ENCODE measurements at regions not wholly inside any gene's neighbourhood (a gene's known extent, or its start where the extent isn't known, plus 50 kb on each side); places are given as distances from the start of the nearest gene placed in this dataset.
"Not testable (repeated sequence)": the region's sequence is repeated elsewhere in the genome, so short reads cannot be mapped to it uniquely, and the experiment has no call there.

DNA sequence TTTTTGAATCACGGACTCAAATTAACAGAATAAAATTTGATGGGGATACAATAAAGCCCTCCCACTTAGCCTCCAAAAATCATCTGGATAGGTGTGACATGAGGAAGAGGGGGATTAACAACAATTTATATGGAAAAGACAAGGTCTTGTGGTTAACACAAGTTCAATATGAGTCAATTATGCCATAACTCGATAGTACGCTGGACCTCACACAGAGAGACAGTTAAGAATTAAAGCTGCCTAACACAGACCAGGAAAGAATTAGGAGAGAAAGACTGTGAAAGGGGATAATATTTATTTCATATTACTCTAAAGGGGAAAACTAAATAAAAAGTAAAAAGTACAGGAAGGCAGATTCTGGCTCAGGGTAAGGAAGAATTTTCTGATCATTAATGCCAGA is 243.7 kb upstream of the LYPLAL1 start:
- H3K4me1 ChIP-seq: no peaks in the 10 kb centered on the region
- H3K36me3 ChIP-seq: no peaks in the 10 kb centered on the region

DNA sequence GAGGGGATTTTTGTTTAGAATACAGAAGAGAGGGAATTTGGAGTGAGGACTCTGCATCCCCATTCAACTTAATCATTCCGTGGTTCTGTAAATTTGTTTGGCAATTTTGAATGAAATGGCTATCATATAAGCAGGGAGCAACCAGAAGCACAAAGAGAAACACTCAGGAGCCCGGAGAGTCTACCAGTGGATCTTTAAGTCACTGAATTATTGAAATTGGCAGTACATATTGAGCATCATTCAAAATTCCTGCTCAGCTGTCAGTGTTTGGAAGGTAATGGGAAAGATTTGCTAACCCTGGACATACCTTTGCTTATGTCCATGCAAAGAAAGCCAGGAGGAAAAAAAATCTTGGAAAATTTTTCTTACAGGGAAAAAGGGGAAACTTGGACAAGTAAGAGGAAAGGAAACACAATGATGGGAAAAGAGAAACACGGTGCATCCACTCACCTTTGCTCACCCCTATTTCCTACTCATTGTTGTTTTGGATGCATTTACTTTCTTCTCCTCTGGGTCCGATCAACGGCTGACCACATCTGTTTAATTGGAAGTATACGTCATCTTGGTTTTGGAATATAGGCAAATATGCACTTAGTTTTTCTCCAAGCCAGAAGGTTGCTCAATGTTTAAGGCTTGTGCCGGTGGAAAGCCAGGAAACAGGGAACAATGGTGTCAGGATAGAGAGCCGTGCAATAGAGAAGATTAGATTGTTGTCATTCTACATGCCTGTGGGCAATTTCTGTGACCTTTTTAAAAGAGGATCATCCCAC is 243.0 kb upstream of the LYPLAL1 start:
- intact Hi-C loops (cut with micrococcal nuclease): no loop called here
- Histone ChIP-seq H3K4me3 (no peak overlapping the region), H3K36me3 (no peaks in the 10 kb centered on the region), H3K27me3 (ENCODE audit: low read depth) (no peaks in the 10 kb centered on the region), H3K9me3 (replicated peaks) (peaks cover 10% of the 10 kb centered on the region), H3K4me1 (no peaks in the 10 kb centered on the region), H3K27ac (replicated peaks) (no peak overlapping the region)
- DNase-seq: no peak
- TF ChIP-seq, protein P1, sequence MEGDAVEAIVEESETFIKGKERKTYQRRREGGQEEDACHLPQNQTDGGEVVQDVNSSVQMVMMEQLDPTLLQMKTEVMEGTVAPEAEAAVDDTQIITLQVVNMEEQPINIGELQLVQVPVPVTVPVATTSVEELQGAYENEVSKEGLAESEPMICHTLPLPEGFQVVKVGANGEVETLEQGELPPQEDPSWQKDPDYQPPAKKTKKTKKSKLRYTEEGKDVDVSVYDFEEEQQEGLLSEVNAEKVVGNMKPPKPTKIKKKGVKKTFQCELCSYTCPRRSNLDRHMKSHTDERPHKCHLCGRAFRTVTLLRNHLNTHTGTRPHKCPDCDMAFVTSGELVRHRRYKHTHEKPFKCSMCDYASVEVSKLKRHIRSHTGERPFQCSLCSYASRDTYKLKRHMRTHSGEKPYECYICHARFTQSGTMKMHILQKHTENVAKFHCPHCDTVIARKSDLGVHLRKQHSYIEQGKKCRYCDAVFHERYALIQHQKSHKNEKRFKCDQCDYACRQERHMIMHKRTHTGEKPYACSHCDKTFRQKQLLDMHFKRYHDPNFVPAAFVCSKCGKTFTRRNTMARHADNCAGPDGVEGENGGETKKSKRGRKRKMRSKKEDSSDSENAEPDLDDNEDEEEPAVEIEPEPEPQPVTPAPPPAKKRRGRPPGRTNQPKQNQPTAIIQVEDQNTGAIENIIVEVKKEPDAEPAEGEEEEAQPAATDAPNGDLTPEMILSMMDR (IDR thresholded peaks at IDR 0.05; ENCODE audit: borderline replicate concordance): no peak

More for the DNA sequence above, 243.7 kb upstream of the LYPLAL1 start:
- H3K27ac ChIP-seq (replicated peaks): no peak overlapping the region
- H3K4me3 ChIP-seq: no peak overlapping the region
- H3K9me3 ChIP-seq (replicated peaks): peaks cover 4% of the 10 kb centered on the region
- no peaks in the 10 kb centered on the region for H3K27me3 ChIP-seq (ENCODE audit: low read depth)
- intact Hi-C loops (cut with micrococcal nuclease): no loop called here
- TF ChIP-seq, protein P1 (IDR thresholded peaks at IDR 0.05; ENCODE audit: borderline replicate concordance): no peak
- no peak for DNase-seq

DNA sequence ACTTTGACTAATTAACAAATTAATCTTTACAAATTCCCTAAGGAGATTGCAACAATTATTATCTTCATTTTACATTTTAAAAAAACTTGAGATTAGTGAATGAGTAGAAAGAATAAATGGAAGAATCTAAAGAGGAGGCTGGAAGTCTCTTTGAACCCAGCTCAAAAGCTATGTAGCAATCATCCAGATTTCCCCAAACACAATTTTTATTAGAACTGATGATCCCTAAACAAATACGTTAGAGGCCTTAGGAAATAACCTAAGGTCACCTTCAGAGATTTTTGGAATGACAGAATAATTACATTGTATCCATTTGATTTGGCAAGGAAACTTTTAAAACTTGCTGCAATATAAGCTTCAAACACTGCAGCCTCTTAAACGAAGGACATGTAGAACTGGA is 242.4 kb upstream of the LYPLAL1 start:
- no peaks in the 10 kb centered on the region for H3K27me3 ChIP-seq (ENCODE audit: low read depth)
- H3K4me3 ChIP-seq: no peak overlapping the region
- no peaks in the 10 kb centered on the region for H3K4me1 ChIP-seq
- no peak for DNase-seq
- H3K27ac ChIP-seq (replicated peaks): no peak overlapping the region
- intact Hi-C loops (cut with micrococcal nuclease): no loop called here
- TF ChIP-seq, protein P1 (IDR thresholded peaks at IDR 0.05; ENCODE audit: borderline replicate concordance): no peak
- H3K36me3 ChIP-seq: no peaks in the 10 kb centered on the region
- H3K9me3 ChIP-seq (replicated peaks): peaks cover 17% of the 10 kb centered on the region

DNA sequence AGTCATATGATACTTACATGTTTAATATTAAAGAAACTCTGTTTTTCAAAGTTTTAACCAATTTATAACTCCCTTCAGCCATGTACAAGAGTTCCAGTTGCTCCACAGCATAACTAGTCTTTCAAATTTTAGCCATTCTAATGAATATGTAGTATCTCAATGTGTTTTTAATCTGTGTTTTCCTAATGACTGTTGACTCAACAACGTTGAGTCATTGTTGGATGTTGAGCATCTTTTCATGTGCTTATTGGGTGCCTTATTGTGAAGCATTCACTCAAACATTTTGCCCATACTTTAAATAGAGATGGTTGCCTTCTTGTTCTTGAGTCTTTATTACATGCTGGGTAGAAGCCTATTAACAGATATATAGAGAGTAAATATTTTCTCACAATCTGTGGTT is 240.2 kb upstream of the LYPLAL1 start:
- intact Hi-C loops (cut with micrococcal nuclease): no loop called here
- Histone ChIP-seq H3K4me3 (no peak overlapping the region), H3K9me3 (replicated peaks) (peaks cover 22% of the 10 kb centered on the region), H3K27me3 (ENCODE audit: low read depth) (no peaks in the 10 kb centered on the region), H3K36me3 (no peaks in the 10 kb centered on the region), H3K27ac (replicated peaks) (no peak overlapping the region), H3K4me1 (no peaks in the 10 kb centered on the region)
- TF ChIP-seq, protein P1 (IDR thresholded peaks at IDR 0.05; ENCODE audit: borderline replicate concordance): no peak
- DNase-seq: no peak

DNA sequence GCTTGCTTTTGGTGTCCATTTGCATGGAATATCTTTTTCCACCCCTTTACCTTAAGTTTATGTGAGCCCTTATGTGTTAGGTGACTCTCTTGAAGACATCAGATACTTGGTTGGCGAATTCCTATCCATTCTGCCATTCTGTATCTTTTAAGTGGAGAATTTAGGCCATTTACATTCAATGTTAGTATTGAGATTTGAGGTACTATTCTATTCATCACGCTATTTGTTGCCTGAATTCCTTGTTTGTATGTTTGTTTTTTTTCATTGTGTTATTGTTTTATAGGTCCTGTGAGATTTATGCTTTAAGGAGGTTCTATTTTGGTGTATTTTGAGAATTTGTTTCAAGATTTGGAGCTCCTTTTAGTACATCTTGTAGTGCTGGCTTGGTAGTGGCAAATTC is 238.3 kb upstream of the LYPLAL1 start:
- H3K27me3 ChIP-seq (ENCODE audit: low read depth); DNase-seq; intact Hi-C loops (cut with micrococcal nuclease); H3K4me3 ChIP-seq; H3K27ac ChIP-seq (replicated peaks); H3K4me1 ChIP-seq; H3K36me3 ChIP-seq: not testable (repeated sequence)
- peaks cover 34% of the 10 kb centered on the region for H3K9me3 ChIP-seq (replicated peaks)

DNA sequence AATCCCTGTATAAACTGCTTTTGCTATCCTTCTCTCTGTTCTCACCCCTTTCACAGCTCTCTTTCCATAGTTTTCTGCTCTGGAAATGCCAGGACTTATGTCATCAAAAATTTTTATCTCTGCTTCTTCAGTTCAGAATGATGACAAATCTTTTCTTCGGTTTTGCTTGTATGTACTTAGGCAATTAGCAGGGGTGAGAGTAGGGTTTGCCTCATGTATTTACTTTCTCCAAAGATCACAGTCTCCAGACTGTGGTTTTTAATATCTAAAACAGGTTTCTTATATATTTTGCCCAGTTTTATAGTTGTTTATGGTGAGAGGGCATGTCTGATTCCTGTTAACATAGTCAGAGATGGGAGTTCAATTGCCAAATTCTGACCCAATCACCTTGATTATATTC is 235.4 kb upstream of the LYPLAL1 start:
- Histone ChIP-seq H3K27me3 (ENCODE audit: low read depth) (no peaks in the 10 kb centered on the region), H3K4me1 (peaks cover 10% of the 10 kb centered on the region), H3K27ac (replicated peaks) (no peak overlapping the region), H3K9me3 (replicated peaks) (peaks cover 39% of the 10 kb centered on the region), H3K4me3 (no peak overlapping the region), H3K36me3 (no peaks in the 10 kb centered on the region)
- TF ChIP-seq, protein P1 (IDR thresholded peaks at IDR 0.05; ENCODE audit: borderline replicate concordance): no peak
- intact Hi-C loops (cut with micrococcal nuclease): no loop called here
- DNase-seq: no peak

Data from left ventricle myocardium inferior (tissue), 1 donor.